BJ (cell line): ENCODE measurements at regions not wholly inside any gene's neighbourhood (a gene's known extent, or its start where the extent isn't known, plus 50 kb on each side); places are given as distances from the start of the nearest gene placed in this dataset.

Experiments
- CTCF ChIA-PET: fragments of 350-600 bp; formaldehyde crosslinking; extraction: SDS; loops from one replicate; lab custom pipeline; 2021; ENCODE audit warnings: antibody characterized with exemption, inconsistent platforms; lab: Yijun Ruan, JAX
- POLR2A ChIA-PET: fragments of 300-600 bp; sonication (Branson Sonifier 250); formaldehyde crosslinking; extraction: SDS; loops from one replicate; lab custom pipeline; 2021; ENCODE audit warnings: antibody characterized with exemption; lab: Charles Lee
- DNase-seq: peaks from one replicate; pipeline ENCODE4 v3.0.0-alpha.2; 2011; ENCODE audit warnings: low read depth
- H3K27me3 ChIP-seq: 2 replicates; pipeline ENCODE4 v1.6.0; 2011; ENCODE audit warnings: low read length; ENCODE audit not compliant: control insufficient read depth, insufficient read depth
- H3K36me3 ChIP-seq: 2 replicates; pipeline ENCODE4 v1.5.1; 2011; ENCODE audit warnings: low read length; ENCODE audit not compliant: control insufficient read depth, insufficient read depth
- H3K4me3 ChIP-seq: 2 replicates; pipeline ENCODE4 v1.5.1; 2011; ENCODE audit warnings: low read depth, mild to moderate bottlenecking, control low read depth, low read length
- TF ChIP-seq, protein P1 (sequence below): IDR thresholded peaks from 2 replicates; pipeline ENCODE4 v1.5.1; 2011; ENCODE audit warnings: low read depth, mild to moderate bottlenecking, control low read depth, inconsistent platforms, low read length, moderate library complexity; ENCODE audit not compliant: insufficient read depth

DNA sequence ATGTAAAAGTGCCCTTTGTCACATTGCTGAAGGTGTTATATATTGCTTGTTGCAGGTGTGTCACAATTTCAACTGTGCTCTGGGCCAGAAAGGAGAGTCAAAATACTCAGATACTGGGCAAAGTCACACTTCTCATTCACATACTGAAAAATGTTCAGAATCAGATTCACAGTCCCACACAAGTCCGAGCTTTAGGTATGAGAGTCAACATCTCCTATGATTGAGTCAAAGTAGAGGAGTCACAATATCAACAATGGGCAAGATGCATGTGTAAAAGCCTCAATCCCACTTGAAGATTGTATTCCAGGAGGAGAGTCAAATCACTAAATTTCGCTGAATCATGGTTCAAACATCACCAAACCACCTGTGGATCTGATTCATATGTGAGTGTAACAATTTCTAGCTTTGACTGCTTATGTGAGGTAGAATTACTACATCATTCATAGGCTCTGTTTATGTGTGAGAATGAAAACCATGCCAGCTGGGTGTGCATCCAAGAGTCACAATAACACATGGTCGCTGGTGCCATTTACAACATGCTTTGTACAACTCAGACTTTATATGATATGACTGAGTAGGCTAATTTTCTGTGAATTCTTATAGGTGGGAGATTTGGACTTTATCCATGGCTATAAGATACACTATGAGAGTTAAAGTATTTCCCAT lies 1039.8 kb upstream of the AMELY start:
- CTCF ChIA-PET = interaction anchor here (1.8 kb wide), 1 partner anchor 15 kb away, joined by 3 read pairs; no protein-coding TSS in a partner anchor
- POLR2A ChIA-PET = no interaction called here
- H3K4me3 ChIP-seq = no peak overlapping the region

DNA sequence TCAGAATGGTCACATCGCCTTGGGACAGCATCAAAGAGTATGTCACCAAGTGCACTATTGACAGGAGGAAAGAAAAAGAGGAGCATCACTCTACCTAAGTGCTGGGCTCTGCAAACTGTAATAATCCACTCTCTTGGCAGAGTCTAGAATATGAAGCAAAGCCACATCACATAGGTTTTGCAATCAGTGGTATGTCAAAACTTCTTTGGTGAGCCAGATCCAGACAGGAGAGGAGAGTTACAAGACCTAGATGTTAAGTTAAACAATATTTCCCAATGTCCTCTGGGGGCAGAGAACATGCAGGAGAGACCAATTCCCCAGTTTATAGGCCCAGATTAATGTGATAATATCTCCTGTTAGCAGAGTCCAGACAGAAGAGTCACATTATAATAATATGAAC lies 1032.6 kb upstream of the AMELY start:
- Histone ChIP-seq H3K36me3 (no peaks in the 10 kb centered on the region), H3K4me3 (no peak overlapping the region), H3K27me3 (no peaks in the 10 kb centered on the region)
- CTCF ChIA-PET = no interaction called here
- POLR2A ChIA-PET = no interaction called here
- DNase-seq = no peak
- TF ChIP-seq, protein P1, sequence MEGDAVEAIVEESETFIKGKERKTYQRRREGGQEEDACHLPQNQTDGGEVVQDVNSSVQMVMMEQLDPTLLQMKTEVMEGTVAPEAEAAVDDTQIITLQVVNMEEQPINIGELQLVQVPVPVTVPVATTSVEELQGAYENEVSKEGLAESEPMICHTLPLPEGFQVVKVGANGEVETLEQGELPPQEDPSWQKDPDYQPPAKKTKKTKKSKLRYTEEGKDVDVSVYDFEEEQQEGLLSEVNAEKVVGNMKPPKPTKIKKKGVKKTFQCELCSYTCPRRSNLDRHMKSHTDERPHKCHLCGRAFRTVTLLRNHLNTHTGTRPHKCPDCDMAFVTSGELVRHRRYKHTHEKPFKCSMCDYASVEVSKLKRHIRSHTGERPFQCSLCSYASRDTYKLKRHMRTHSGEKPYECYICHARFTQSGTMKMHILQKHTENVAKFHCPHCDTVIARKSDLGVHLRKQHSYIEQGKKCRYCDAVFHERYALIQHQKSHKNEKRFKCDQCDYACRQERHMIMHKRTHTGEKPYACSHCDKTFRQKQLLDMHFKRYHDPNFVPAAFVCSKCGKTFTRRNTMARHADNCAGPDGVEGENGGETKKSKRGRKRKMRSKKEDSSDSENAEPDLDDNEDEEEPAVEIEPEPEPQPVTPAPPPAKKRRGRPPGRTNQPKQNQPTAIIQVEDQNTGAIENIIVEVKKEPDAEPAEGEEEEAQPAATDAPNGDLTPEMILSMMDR = no peak

More for the DNA sequence above, 1039.8 kb upstream of the AMELY start:
- TF ChIP-seq, protein P1 = no peak
- H3K36me3 ChIP-seq = no peaks in the 10 kb centered on the region
- no peaks in the 10 kb centered on the region for H3K27me3 ChIP-seq
- no peak for DNase-seq

DNA sequence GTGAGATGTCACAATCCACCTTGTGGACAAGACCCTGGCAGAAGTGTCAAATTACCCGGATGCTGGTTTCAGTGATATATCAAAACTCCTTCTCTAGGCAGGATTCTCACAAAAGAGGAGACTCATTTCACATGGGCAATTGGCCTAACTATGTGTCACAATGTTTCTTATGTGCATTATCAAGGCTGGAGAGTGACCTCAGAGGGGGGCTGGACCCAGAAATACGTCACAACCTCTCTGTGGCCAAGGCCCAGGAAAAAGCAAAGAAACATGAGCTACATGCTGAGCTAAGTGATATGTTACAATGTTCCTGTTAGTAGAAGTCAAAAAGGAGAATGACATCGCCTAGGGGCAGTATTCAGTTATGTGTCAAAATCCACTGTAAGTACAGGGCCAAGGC lies 1031.2 kb upstream of the AMELY start:
- TF ChIP-seq, protein P1 = no peak
- ChIA-PET POLR2A (no interaction called here), CTCF (no interaction called here)
- Histone ChIP-seq H3K27me3 (no peaks in the 10 kb centered on the region), H3K4me3 (no peak overlapping the region), H3K36me3 (no peaks in the 10 kb centered on the region)
- DNase-seq = no peak

DNA sequence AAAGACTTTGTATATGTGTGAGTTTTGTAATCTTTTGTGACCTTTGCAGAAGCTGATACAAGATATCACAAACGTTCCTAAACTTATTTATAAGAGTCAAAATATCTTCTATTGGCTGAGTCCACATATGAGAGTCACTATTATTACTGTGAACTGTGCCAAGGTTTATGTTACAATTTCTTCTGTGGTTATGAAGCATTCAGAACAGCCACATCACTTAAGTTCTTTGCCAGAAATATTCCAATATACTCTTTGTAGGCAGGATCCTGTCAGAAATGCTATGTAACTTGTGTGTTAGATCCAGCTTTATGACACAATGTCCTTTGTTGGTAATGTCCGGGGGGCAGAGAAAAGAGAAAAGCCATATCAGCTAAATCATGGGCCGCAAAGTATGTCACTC lies 1030.3 kb upstream of the AMELY start:
- CTCF ChIA-PET = no interaction called here
- Histone ChIP-seq H3K4me3 (no peak overlapping the region), H3K27me3 (no peaks in the 10 kb centered on the region), H3K36me3 (no peaks in the 10 kb centered on the region)
- POLR2A ChIA-PET = no interaction called here
- TF ChIP-seq, protein P1 = no peak
- no peak for DNase-seq

DNA sequence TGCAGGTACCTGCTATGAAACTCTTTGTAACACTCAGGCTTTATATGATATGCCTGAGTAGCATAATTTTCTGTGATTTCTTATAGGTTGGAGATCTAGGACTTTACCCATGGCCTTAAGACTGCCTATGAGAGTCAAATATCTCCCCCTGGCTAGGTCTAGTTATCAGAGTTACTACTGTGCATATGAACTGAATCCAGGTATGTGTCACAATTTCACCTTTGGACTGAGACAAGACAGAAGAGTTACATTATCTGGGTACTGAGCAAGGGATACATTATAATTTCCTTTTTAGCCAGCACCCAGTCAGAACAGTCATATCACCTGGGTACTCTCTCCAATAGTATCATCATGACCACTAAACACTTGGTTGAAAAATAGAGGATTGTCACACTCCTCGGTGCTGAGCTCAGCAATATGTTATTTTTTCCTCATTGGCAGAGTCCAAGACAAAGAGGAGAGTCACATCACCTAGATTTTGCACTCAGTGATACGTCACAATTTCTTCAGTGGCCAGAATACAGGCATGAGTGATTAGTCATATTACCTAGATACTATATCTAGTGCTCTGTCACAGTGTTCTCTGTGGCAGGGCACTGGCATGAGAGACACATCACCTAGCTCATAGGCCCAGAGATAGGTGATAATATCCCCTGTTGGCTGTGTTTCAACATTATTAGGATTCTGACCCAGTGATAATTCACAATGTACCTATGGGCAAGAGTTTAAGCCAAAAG lies 1027.6 kb upstream of the AMELY start:
- Histone ChIP-seq H3K27me3 (no peaks in the 10 kb centered on the region), H3K36me3 (no peaks in the 10 kb centered on the region), H3K4me3 (no peak overlapping the region)
- DNase-seq = no peak
- TF ChIP-seq, protein P1 = no peak
- CTCF ChIA-PET = no interaction called here
- POLR2A ChIA-PET = no interaction called here
